ENCODE measurements at regions not wholly inside any gene's neighbourhood (a gene's known extent, or its start where the extent isn't known, plus 50 kb on each side); places are given as distances from the start of the nearest gene placed in this dataset.

DNA sequence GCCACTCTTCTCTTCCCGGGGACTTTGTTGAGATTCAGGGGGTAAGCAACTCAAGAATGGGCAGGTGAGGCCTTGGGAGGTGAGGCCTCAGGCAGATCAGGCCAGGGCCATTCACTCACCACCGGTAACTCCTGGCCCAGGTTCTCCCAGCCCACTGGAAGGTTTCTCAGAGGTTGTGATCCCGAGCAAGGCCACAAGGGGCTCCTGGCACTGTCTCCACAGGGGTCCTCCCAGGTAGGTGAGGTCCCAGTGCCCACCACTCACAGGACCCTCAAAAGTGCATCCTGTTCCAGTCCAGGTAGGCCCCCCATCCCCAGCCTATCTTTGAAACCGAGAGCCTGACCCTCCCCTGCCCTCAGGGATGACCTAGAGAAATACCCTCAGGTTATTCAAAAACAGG, 236.1 kb downstream of the BUB3 start:
- no peak for DNase-seq (ENCODE audit: low spot score)

DNA sequence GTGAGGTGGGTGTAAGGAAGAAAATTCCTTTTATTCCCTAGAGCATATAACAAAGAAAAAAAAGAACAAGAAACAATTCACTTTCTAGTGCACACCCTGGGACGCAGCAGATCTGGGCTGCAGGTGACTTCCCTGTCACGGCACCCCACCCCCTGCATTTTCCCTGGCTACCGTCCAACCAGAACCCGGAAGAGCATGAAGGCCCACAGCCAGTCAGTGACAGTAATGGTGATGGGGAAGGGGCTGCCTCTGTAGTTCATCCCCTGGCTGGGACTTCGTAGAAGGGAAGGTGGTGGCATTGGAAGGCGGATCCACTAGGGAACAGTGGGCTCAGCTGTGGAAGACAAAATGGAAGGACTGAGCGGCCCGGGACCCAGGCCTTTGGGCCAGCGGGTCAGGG, 236.7 kb downstream of the BUB3 start:
- intact Hi-C loops (cut with DNase I) = no loop called here
- TF ChIP-seq CTCF (IDR thresholded peaks at IDR 0.05) (no peak), POLR2AphosphoS5 (IDR thresholded peaks at IDR 0.05) (no peak), POLR2A (IDR thresholded peaks at IDR 0.05) (no peak)

More for the DNA sequence above, 236.1 kb downstream of the BUB3 start:
- intact Hi-C loops (cut with DNase I) = no loop called here
- Histone ChIP-seq H3K4me3 (no peak overlapping the region), H3K9me3 (no peaks in the 10 kb centered on the region), H3K36me3 (no peaks in the 10 kb centered on the region), H3K4me1 (replicated peaks) (no peaks in the 10 kb centered on the region), H3K27me3 (replicated peaks; ENCODE audit: insufficient read depth) (peaks cover 1% of the 10 kb centered on the region), H3K27ac (no peak overlapping the region)
- WGBS = 83% methylated on average over 4 of the region's 4 CpGs
- TF ChIP-seq POLR2AphosphoS5 (IDR thresholded peaks at IDR 0.05) (no peak), POLR2A (IDR thresholded peaks at IDR 0.05) (no peak), CTCF (IDR thresholded peaks at IDR 0.05) (no peak)

GRCh38 chr10:123391275-123392028, 237.2 kb downstream of the BUB3 start:
- H3K4me1 ChIP-seq (replicated peaks) = no peaks in the 10 kb centered on the region
- no peaks in the 10 kb centered on the region for H3K36me3 ChIP-seq
- intact Hi-C loops (cut with DNase I) = no loop called here
- DNase-seq (ENCODE audit: low spot score) = no peak
- H3K4me3 ChIP-seq = no peak overlapping the region
- 66% methylated on average over 15 of the region's 15 CpGs for WGBS
- H3K9me3 ChIP-seq = no peaks in the 10 kb centered on the region
- peaks cover 1% of the 10 kb centered on the region for H3K27me3 ChIP-seq (replicated peaks; ENCODE audit: insufficient read depth)
- TF ChIP-seq POLR2A (IDR thresholded peaks at IDR 0.05) (no peak), CTCF (IDR thresholded peaks at IDR 0.05) (no peak), POLR2AphosphoS5 (IDR thresholded peaks at IDR 0.05) (no peak)
- no peak overlapping the region for H3K27ac ChIP-seq

More for the DNA sequence above, 236.7 kb downstream of the BUB3 start:
- H3K36me3 ChIP-seq = no peaks in the 10 kb centered on the region
- no peak overlapping the region for H3K27ac ChIP-seq
- 77% methylated on average over 9 of the region's 9 CpGs for WGBS
- no peak for DNase-seq (ENCODE audit: low spot score)
- H3K4me3 ChIP-seq = no peak overlapping the region
- H3K27me3 ChIP-seq (replicated peaks; ENCODE audit: insufficient read depth) = peaks cover 1% of the 10 kb centered on the region
- H3K4me1 ChIP-seq (replicated peaks) = no peaks in the 10 kb centered on the region
- H3K9me3 ChIP-seq = no peaks in the 10 kb centered on the region

- Histone ChIP-seq H3K9me3 (no peaks in the 10 kb centered on the region), H3K27me3 (replicated peaks; ENCODE audit: insufficient read depth) (peaks cover 1% of the 10 kb centered on the region), H3K36me3 (no peaks in the 10 kb centered on the region), H3K4me3 (no peak overlapping the region), H3K27ac (no peak overlapping the region), H3K4me1 (replicated peaks) (no peaks in the 10 kb centered on the region)
- TF ChIP-seq POLR2AphosphoS5 (IDR thresholded peaks at IDR 0.05) = no peak
- no peak for TF ChIP-seq CTCF (IDR thresholded peaks at IDR 0.05)
- no peak for TF ChIP-seq POLR2A (IDR thresholded peaks at IDR 0.05)
- intact Hi-C loops (cut with DNase I) = no loop called here
- 74% methylated on average over 6 of the region's 6 CpGs for WGBS
- DNase-seq (ENCODE audit: low spot score) = no peak
These were observed 238.2 kb downstream of the BUB3 start for GRCh38 chr10:123392182-123392963.
